Gastroesophageal sphincter (tissue), 4 donors: ENCODE measurements at regions not wholly inside any gene's neighbourhood (a gene's known extent, or its start where the extent isn't known, plus 50 kb on each side); places are given as distances from the start of the nearest gene placed in this dataset.

Experiments used
- ATAC-seq: fragments of 150-250 bp; one replicate; pipeline ENCODE4 v1.9.1; 2016; ENCODE audit warnings: mild to moderate bottlenecking, moderate library complexity
- H3K27ac ChIP-seq, 4 donors: fragments of 200-600 bp; sonication (generic) in 3 of 4; 1 replicate in 3 of 4; 2 replicates in 1 of 4; pipeline ENCODE4 v1.5.1; 2016 to 2019
- H3K27me3 ChIP-seq: fragments of 200-600 bp; sonication (generic); one replicate; pipeline ENCODE4 v1.5.1; 2019
- H3K36me3 ChIP-seq, 2 donors: fragments of 200-600 bp; sonication (generic); one replicate each; pipeline ENCODE4 v1.5.1; 2019; ENCODE audit warnings: control low read depth in 1 of 2
- H3K4me1 ChIP-seq, 3 donors: fragments of 200-600 bp; sonication (generic); 1 replicate in 2 of 3; 2 replicates in 1 of 3; pipeline ENCODE4 v1.5.1; 2016 to 2019; ENCODE audit warnings: control low read depth in 2 of 3
- H3K4me3 ChIP-seq, 2 donors: fragments of 200-600 bp; sonication (generic); one replicate each; pipeline ENCODE4 v1.5.1; 2019; ENCODE audit warnings: mild to moderate bottlenecking in 1 of 2, moderate library complexity in 1 of 2
- H3K9me3 ChIP-seq, 3 donors: fragments of 200-600 bp; sonication (generic); one replicate each; pipeline ENCODE4 v1.5.1; 2017 to 2019; ENCODE audit warnings: control low read depth in 2 of 3
- EP300 ChIP-seq: sonication (generic); formaldehyde crosslinking; IDR thresholded peaks from one replicate; pipeline ENCODE4 v1.6.1; 2017; ENCODE audit warnings: antibody characterized with exemption, mild to moderate bottlenecking
- POLR2A ChIP-seq, 2 donors: fragments of 450-650 bp; IDR thresholded peaks; one replicate each; pipeline ENCODE4 v1.6.1; 2017; ENCODE audit warnings: antibody characterized with exemption in 2 of 2, mild to moderate bottlenecking in 2 of 2, moderate library complexity in 1 of 2
- POLR2AphosphoS5 ChIP-seq: sonication (generic); formaldehyde crosslinking; IDR thresholded peaks from one replicate; pipeline ENCODE4 v1.6.1; 2017; ENCODE audit warnings: antibody characterized with exemption
- WGBS, 2 donors: methylation state at CpG; one replicate each; pipeline ENCODE4 v1.1.5; 2018; ENCODE audit warnings: low coverage in 1 of 2; 5-methylcytosine and 5-hydroxymethylcytosine counted together
- TF ChIP-seq, protein P1 (sequence below), 4 experiments: fragments of 200-600 bp in 2 of 4; fragments of 450-650 bp in 2 of 4; sonication (generic) in 1 of 4; IDR thresholded peaks; one replicate each; pipeline ENCODE4 v1.5.1; 2017 to 2019; ENCODE audit warnings: antibody characterized with exemption in 4 of 4, mild to moderate bottlenecking in 2 of 4, moderate library complexity in 2 of 4

GRCh38 chr6:103734016-103734415, 1125.7 kb downstream of the HACE1 start:
- Histone ChIP-seq H3K4me3 (no peak overlapping the region), H3K27me3 (no peaks in the 10 kb centered on the region), H3K4me1 (no peaks in the 10 kb centered on the region), H3K27ac (no peak overlapping the region), H3K9me3 (no peaks in the 10 kb centered on the region), H3K36me3 (no peaks in the 10 kb centered on the region)
- WGBS, 2 donors, result no CpG with 5 or more reads among the region's 6 CpGs
- ATAC-seq, result no peak
- TF ChIP-seq, protein P1, sequence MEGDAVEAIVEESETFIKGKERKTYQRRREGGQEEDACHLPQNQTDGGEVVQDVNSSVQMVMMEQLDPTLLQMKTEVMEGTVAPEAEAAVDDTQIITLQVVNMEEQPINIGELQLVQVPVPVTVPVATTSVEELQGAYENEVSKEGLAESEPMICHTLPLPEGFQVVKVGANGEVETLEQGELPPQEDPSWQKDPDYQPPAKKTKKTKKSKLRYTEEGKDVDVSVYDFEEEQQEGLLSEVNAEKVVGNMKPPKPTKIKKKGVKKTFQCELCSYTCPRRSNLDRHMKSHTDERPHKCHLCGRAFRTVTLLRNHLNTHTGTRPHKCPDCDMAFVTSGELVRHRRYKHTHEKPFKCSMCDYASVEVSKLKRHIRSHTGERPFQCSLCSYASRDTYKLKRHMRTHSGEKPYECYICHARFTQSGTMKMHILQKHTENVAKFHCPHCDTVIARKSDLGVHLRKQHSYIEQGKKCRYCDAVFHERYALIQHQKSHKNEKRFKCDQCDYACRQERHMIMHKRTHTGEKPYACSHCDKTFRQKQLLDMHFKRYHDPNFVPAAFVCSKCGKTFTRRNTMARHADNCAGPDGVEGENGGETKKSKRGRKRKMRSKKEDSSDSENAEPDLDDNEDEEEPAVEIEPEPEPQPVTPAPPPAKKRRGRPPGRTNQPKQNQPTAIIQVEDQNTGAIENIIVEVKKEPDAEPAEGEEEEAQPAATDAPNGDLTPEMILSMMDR (IDR thresholded peaks at IDR 0.05), result no peak
- TF ChIP-seq POLR2A (IDR thresholded peaks at IDR 0.05), result no peak
- no peak for TF ChIP-seq POLR2AphosphoS5
- TF ChIP-seq EP300, result no peak

DNA sequence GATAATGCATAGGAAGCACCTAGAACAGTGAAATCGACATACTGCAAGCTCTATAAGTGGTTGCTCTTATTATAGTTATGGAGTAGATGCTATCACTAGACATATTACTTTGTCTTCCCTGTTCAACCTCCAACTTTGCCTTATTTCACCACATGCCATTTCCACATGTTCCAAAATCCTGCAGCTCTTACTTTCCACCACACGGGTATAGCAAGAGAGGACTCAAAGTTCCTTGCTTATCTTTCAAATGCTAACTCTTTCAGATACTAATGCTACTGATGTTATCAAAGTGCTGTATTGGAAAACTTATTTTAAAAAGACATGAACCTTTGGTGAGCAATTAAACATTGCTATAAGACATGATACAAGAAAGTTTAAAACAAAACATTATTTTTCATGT, 1130.1 kb downstream of the HACE1 start:
- 69 to 78% methylated on average over 2 of the region's 2 CpGs for WGBS, 2 donors
- TF ChIP-seq POLR2AphosphoS5 (no peak), EP300 (no peak), POLR2A (IDR thresholded peaks at IDR 0.05) (no peak)
- TF ChIP-seq, protein P1 (IDR thresholded peaks at IDR 0.05), result no peak

DNA sequence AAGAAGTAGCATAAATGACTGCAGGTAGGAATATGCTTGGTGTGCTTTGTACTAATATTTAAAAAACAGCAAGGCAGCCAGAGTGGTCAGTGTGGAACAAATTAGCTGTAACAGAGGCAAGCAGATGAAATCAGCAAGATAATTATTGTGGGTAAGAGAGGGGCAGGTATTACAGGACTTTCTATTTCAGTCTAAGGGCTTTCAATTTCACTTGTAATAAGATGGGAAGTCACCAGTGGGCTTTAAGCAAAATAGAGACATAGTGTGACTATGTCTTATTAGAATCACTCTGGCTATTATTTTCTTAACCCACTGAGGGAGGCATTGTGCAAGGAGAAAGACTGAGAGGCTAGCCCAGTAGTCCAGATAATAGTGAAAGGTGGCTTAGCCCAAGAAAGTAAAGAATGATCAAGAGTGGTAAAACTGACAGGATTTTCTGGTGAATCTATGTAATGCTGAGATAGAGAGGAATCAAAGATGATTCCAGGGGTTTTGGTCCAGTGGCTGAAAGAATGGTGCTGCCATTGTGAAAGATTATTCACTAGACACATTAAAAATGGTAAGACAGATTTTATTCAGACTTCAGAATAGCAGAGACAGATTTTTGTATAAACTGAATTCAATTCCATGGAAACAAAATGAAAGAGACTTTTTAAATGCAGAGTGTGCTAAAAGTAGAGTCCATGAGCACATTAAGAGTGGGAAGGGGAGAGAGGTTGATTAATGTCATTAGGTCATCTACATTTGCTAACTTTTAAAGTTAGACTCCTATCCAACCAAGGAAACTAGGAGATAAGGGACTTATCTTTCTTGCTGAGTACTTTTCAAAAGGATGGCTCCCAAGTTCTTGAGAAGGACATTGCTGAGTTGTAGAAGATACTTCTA, 1136.0 kb downstream of the HACE1 start:
- no peak for ATAC-seq

More for the DNA sequence above, 1130.1 kb downstream of the HACE1 start:
- ATAC-seq, result no peak
- Histone ChIP-seq H3K27me3 (no peaks in the 10 kb centered on the region), H3K9me3 (no peaks in the 10 kb centered on the region), H3K27ac (no peak overlapping the region), H3K4me3 (no peak overlapping the region), H3K36me3 (no peaks in the 10 kb centered on the region), H3K4me1 (no peaks in the 10 kb centered on the region)

GRCh38 chr6:103722683-103723082, 1137.0 kb downstream of the HACE1 start:
- ATAC-seq, result no peak
- TF ChIP-seq EP300, result no peak
- TF ChIP-seq POLR2AphosphoS5, result no peak
- TF ChIP-seq, protein P1 (IDR thresholded peaks at IDR 0.05), result no peak
- TF ChIP-seq POLR2A (IDR thresholded peaks at IDR 0.05), result no peak
- H3K27ac ChIP-seq, result no peak overlapping the region
- H3K9me3 ChIP-seq, result no peaks in the 10 kb centered on the region
- H3K27me3 ChIP-seq, result no peaks in the 10 kb centered on the region
- no peaks in the 10 kb centered on the region for H3K36me3 ChIP-seq
- H3K4me1 ChIP-seq, result no peaks in the 10 kb centered on the region
- 42 to 67% methylated on average over 1 of the region's 1 CpG for WGBS, 2 donors
- no peak overlapping the region for H3K4me3 ChIP-seq

More for the DNA sequence above, 1136.0 kb downstream of the HACE1 start:
- Histone ChIP-seq H3K4me3 (no peak overlapping the region), H3K4me1 (no peaks in the 10 kb centered on the region), H3K27ac (no peak overlapping the region), H3K9me3 (no peaks in the 10 kb centered on the region), H3K36me3 (no peaks in the 10 kb centered on the region), H3K27me3 (no peaks in the 10 kb centered on the region)
- TF ChIP-seq EP300, result no peak

DNA sequence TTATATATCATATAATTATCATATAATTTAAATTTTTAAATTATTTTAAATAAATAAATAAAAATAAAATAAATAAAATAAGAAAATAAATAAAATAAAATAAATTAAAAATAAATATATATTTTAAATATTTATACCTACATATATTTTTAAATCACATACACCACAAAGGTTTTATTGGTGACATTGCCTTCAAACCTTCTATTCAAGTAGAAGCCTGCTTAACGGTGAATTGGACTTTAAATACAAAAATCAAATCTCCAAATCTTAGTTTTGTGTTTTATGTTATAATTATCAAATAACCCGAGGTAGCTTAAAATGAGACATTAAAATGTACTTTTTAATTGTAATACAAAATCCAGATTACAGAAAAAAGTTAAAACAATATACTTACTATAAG, 1137.8 kb downstream of the HACE1 start:
- Histone ChIP-seq H3K9me3 (no peaks in the 10 kb centered on the region), H3K27me3 (no peaks in the 10 kb centered on the region), H3K36me3 (no peaks in the 10 kb centered on the region), H3K4me3 (no peak overlapping the region), H3K27ac (no peak overlapping the region), H3K4me1 (no peaks in the 10 kb centered on the region)
- TF ChIP-seq, protein P1 (IDR thresholded peaks at IDR 0.05), result no peak
- TF ChIP-seq POLR2A (IDR thresholded peaks at IDR 0.05), result no peak
- TF ChIP-seq EP300, result no peak
- TF ChIP-seq POLR2AphosphoS5, result no peak
- no peak for ATAC-seq
- 86 to 100% methylated on average over 1 to 2 of the region's 2 CpGs for WGBS, 2 donors
